Esophagus muscularis mucosa (tissue), 4 donors: ENCODE measurements at regions not wholly inside any gene's neighbourhood (a gene's known extent, or its start where the extent isn't known, plus 50 kb on each side); places are given as distances from the start of the nearest gene placed in this dataset.

Source experiments
- EP300 ChIP-seq: sonication (generic); formaldehyde crosslinking; IDR thresholded peaks from one replicate; pipeline ENCODE4 v1.6.1; 2017; ENCODE audit warnings: antibody characterized with exemption
- POLR2A ChIP-seq: fragments of 450-650 bp; IDR thresholded peaks from one replicate; pipeline ENCODE4 v1.6.1; 2017; ENCODE audit warnings: antibody characterized with exemption, moderate library complexity, mild to moderate bottlenecking, low read depth
- POLR2AphosphoS5 ChIP-seq, 2 donors: sonication (generic); formaldehyde crosslinking; IDR thresholded peaks; one replicate each; pipeline ENCODE4 v1.6.1; 2017; ENCODE audit warnings: antibody characterized with exemption in 2 of 2
- TF ChIP-seq, protein P1 (sequence below), 3 experiments: fragments of 200-600 bp in 2 of 3; fragments of 450-650 bp in 1 of 3; sonication (generic) in 2 of 3; IDR thresholded peaks; one replicate each; pipeline ENCODE4 v1.5.1; 2017 to 2019; ENCODE audit warnings: antibody characterized with exemption in 3 of 3, mild to moderate bottlenecking in 2 of 3, moderate library complexity in 1 of 3

DNA sequence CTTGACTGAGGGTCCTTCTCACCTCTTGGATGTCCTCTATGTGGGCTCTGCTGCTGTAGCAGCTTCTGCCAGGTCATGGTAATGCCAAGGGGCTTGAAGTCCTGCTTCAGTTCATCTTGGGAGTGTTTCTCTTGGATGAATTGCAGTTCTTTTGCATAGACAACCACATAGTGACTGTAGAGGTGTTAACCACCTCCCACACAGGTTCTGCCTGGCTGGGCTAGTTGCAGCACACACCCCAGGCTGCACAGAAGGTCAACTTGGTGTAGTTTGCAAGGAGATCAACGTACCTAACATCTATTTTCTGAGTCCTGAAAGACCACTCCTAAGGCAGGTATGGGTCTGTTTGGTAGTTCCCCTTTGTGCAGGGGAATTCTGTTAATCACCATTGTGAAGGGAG is 108.1 kb downstream of the ADCYAP1 start:
- TF ChIP-seq, protein P1, sequence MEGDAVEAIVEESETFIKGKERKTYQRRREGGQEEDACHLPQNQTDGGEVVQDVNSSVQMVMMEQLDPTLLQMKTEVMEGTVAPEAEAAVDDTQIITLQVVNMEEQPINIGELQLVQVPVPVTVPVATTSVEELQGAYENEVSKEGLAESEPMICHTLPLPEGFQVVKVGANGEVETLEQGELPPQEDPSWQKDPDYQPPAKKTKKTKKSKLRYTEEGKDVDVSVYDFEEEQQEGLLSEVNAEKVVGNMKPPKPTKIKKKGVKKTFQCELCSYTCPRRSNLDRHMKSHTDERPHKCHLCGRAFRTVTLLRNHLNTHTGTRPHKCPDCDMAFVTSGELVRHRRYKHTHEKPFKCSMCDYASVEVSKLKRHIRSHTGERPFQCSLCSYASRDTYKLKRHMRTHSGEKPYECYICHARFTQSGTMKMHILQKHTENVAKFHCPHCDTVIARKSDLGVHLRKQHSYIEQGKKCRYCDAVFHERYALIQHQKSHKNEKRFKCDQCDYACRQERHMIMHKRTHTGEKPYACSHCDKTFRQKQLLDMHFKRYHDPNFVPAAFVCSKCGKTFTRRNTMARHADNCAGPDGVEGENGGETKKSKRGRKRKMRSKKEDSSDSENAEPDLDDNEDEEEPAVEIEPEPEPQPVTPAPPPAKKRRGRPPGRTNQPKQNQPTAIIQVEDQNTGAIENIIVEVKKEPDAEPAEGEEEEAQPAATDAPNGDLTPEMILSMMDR (IDR thresholded peaks at IDR 0.05): no peak
- TF ChIP-seq POLR2A (no peak), POLR2AphosphoS5 (IDR thresholded peaks at IDR 0.05) (no peak), EP300 (no peak)
